ENCODE measurements at regions not wholly inside any gene's neighbourhood (a gene's known extent, or its start where the extent isn't known, plus 50 kb on each side); places are given as distances from the start of the nearest gene placed in this dataset.

- TF ChIP-seq POLR2A (IDR thresholded peaks at IDR 0.05) (no peak), CTCF (IDR thresholded peaks at IDR 0.05) (no peak)
Measured at GRCh38 chr12:42729535-42729900, 140.0 kb upstream of the PRICKLE1 start.

All from Peyer's patch (tissue), 4 donors.